GM19239 (cell line): ENCODE measurements at regions not wholly inside any gene's neighbourhood (a gene's known extent, or its start where the extent isn't known, plus 50 kb on each side); places are given as distances from the start of the nearest gene placed in this dataset.
"Not testable (repeated sequence)": the region's sequence is repeated elsewhere in the genome, so short reads cannot be mapped to it uniquely, and the experiment has no call there.

ENCODE experiments used
- DNase-seq: peaks from one replicate; pipeline ENCODE4 v3.0.0; 2011; ENCODE audit warnings: low spot score; ENCODE audit not compliant: insufficient read length
- FAIRE-seq: peaks from 2 replicates; lab custom pipeline; 2011; peaks lifted over from hg19 to GRCh38; lab: Jason Lieb, UNC

DNA sequence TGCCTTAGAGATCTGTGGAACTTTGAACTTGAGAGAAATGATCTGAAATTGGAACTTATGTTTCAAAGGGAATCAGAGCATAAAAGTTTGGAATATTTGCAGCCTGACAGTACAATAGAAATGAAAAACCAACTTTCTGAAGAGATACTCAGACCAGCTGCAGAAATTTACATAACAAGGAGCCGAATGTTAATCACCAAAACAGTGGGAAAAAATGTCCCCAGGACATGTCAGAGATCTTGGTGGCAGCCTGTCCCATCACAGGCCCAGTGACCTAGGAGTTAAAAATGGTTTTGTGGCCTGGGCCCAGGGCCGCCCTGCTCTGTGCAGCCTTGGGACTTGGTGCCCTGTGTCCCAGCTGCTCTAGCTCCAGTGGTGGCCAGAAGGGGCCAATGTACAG, 88.2 kb upstream of the ADORA2B start:
- not testable (repeated sequence) for DNase-seq, FAIRE-seq

DNA sequence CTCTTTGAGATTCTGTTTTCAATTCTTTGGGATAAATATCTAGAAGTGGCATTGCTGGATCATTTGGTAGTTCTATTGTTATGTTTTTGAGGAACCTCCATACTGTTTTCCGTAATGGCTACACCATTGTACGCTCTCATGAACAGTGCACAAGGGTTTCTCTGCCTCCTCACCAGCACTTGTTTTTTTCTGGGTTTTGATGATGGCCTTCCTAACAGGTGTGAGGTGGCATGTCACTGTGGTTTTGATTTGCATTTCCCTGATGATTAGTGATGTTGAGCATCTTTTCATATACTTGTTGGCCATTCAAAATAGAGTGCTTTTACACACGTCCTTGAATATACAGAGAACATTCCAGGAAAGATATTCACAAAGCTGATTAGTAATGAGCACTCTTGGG, 86.8 kb upstream of the ADORA2B start:
- not testable (repeated sequence) for FAIRE-seq

DNA sequence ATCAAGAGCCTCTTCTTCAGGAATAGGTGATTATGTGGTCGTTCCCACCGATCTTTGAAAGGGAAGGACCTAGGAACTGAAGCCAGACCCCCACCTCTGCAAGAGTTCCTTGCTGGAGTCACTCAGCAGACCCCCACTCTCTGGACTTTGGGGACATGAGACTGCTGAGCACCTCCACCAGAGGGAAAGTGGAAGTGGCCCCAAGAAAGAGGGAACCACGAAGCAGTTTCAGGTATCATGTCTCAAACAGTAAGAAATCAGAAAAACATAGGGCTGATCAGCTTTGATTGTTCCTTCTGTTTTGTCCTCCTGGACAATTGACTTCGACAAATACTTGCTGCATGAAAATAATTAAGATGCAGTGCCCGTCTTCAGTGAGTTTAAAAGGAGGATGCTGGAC, 84.2 kb upstream of the ADORA2B start:
- not testable (repeated sequence) for DNase-seq
- FAIRE-seq: peak; percentile 56

More for the DNA sequence above, 86.8 kb upstream of the ADORA2B start:
- not testable (repeated sequence) for DNase-seq

DNA sequence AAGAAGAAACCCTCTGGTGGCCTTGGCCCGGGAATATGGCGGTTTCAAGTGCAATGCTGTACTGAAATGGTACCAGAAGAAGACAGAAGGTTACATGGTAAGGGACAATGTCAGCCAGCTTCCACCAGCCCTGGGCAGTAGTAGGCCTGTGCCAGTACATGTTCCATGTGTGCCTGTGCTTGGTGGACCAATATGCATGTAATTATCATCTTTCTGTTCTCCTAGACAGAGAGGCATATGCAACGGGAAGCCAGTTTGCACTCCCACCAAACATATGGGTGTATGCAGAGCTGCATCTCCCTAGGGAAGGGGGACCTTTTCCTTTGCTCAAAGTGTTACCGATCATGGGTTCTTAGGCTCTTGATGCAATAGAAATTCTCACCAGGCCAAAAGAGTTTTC, 80.9 kb upstream of the ADORA2B start:
- FAIRE-seq, DNase-seq: not testable (repeated sequence)

DNA sequence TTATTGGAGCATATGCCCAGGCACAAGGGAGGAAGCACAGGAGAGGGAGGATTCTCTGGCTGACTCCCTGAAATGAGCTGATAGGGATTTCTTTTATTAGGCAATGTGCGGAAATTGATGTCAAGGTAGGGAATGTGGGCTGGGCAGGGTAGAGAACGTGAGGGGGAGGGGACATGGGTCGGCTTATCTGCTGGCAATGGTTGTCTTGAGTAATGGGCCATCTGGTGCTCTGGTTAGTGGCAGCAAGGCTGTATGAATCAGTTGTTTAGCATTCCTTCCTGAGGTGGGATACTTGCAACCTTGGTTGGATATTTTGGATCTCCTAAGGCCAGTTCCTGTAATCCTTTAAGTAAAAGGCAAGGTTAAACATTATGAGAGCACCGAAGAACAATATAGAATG, 80.5 kb upstream of the ADORA2B start:
- not testable (repeated sequence) for FAIRE-seq, DNase-seq

DNA sequence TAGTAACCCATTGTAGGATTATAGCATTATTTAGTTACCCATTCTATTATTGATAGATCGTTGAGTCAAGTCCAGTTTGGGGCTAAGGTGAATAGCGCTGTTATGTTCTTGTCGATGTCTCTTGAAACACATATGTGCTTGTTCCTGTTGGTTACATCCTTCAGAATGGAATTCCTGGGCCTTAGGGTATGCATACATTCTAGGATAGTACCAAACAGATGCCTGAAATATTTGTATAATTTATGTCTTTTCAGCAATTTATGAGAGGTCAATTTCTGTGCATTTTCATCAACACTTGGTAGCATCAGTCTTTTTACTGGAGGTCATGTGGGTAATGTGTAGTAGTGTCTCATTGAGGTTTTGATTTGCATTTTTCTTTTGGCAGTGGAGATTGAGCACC, 78.9 kb upstream of the ADORA2B start:
- not testable (repeated sequence) for FAIRE-seq, DNase-seq

DNA sequence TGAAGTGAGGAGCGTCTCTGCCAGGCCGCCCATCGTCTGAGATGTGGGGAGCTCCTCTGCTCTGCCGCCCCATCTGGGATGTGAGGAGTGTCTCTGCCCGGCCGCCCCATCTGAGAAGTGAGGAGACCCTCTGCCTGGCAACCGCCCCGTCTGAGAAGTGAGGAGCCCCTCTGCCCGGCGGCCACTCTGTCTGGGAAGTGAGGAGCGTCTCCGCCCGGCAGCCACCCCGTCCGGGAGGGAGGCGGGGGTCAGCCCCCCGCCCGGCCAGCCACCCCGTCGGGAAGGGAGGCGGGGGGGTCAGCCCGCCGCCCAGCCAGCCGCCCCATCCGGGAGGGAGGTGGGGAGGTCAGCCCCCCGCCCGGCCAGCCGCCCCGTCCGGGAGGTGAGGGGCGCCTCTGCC, 77.6 kb upstream of the ADORA2B start:
- DNase-seq, FAIRE-seq: not testable (repeated sequence)

DNA sequence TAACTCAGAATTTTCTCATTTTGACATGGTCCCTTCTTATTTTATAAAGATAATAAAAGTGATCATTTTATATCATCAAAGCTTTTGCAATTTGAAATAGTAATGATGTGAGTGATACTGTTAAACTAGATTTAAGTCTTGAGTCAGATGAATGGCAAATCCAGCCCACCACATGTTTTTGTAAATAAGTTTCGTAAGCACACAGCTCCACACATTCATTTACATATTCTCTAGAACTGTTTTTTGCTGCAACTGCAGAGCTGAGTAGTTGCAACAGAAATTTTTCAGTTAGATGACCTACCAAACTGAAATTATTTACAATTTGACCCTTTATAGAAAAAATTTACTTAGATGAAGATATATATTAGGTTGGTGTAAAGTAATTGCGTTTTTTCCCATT, 75.1 kb upstream of the ADORA2B start:
- FAIRE-seq: not testable (repeated sequence)

DNA sequence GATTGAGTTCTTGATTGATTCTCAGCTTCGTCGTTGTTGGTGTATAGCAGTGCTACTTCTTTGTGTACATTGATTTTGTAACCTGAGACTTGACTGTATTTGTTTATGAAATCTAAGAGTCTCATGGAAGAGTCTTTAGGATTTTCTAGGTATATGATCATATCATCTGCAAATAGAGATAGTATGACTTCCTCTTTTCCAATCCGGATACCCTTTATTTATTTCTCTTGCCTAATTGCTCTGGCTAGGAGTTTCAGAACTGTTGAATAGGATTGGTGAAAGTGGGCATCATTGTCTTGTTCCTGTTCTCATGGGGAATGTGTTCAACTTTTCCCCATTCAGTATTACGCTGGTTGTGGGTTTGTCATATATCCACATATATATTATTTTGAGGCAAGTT, 72.3 kb upstream of the ADORA2B start:
- not testable (repeated sequence) for FAIRE-seq, DNase-seq

More for the DNA sequence above, 75.1 kb upstream of the ADORA2B start:
- DNase-seq: not testable (repeated sequence)

DNA sequence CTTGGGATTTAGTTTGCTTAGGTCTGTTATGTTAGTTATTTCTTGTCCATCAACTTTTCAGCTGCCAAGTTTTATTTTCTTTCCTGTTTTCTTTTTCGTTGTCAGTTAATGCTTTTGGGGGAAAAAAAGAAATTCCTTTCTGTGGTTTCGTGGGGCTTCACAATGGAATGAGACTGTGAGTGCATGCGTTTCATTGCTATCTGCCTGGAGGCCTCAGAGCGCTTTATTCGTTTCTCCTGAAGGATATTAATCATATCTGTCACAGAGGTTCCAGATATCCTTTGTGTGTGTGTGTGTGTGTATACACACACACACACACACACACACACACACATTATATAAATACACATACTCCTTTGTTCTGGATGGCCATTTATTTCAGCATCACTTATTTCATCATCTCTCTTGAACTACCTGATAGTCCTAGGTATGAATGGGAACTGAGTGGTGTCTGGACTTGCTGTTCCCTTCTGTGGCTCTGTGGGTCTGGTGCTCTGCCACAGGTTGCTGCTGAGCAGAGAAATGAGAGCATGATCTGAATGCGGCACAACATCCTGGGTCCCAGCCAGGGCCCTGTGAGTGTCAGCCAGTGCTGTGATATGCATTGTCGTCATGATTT, 66.9 kb upstream of the ADORA2B start:
- FAIRE-seq, DNase-seq: not testable (repeated sequence)

DNA sequence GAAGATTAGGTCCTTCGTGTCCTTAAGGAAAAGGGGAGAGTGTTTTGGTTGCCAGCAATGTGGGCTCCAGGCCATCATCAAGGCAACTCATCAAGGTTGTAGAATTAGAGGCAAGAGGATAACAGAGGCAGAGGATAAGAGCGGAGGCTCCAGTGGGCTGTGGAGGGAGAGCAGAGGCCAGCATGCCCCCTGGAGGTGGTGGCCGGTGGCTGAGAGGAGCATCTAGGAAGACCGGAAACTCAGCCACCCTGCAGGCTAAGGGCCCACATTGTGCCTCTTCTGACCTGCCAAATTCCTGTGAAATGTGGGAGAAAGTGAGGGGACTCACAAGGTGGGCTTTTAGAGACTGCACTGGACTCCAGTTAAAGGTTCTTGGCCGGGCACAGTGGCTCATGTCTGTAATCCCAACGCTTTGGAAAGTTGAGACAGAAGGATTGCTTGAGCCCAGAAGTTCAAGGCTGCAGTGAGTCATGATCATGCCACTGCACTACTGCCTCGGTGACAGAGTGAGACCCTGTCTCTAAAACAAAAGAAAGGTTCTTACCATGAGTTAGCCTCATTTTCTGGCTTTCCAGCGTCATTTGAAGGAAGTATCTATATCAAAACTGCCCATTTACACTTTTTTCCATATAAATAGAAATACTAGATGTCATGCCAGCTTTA, 62.7 kb upstream of the ADORA2B start:
- FAIRE-seq (no peak), DNase-seq (no peak)

DNA sequence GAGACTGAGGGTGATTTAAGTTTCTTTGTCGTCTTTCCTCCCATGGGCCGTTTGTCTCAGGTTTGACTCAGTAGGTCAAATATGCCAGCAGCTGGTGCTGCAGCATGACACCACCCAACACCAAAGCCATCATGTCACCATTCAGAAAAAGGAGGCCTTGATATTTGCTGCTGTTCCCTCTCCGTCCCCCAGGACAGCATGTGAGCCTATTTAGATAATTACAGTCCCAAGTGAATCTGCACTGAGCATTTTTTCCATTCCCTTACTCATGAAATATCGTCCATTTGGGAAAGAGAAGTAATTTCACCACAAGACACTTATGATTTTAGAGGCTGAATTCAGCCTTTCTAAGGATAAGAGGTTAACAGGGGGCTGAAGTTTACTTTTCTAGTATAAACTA, 62.2 kb upstream of the ADORA2B start:
- FAIRE-seq (no peak), DNase-seq (no peak)

DNA sequence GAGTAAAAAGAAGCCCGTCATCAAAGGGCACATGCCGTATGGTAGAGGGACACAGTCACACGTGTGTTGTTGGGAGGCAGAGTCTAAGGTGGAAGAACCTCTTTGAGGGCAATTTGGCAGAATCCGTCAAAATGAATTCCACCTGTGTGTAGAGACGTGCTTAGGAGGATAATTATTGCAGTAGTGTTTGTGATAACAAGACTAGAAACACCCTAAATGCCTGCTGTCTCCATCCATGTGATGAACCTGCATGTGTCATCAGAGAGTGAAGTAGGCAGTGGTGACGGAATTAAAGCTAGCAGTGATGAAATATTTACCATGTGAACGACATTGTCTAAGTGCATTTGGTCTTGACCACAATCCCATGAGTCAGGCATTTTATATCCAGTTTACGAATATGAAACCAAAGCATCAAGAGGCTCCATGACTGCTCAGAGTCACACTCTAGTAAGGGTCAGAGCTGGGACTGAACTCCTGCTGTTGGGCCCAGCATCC, 61.3 kb upstream of the ADORA2B start:
- no peak for DNase-seq
- no peak for FAIRE-seq

DNA sequence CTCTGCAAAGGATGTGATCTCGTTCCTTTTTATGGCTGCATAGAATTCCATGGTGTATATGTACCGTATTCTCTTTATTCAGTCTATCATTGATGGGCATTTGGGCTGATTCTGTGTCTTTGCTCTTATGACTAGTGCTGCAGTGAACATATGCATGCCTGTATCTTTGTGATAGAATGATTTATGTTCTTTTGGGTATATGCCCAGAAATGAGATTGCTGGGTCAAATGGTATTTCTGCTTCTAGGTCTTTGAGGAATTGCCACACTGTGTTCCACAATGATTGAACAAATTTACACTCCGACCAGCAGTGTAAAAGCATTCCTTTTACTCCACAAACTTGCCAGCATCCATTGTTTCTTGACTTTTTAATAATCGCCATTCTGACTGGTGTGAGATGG, 60.2 kb upstream of the ADORA2B start:
- DNase-seq (no peak), FAIRE-seq (no peak)

DNA sequence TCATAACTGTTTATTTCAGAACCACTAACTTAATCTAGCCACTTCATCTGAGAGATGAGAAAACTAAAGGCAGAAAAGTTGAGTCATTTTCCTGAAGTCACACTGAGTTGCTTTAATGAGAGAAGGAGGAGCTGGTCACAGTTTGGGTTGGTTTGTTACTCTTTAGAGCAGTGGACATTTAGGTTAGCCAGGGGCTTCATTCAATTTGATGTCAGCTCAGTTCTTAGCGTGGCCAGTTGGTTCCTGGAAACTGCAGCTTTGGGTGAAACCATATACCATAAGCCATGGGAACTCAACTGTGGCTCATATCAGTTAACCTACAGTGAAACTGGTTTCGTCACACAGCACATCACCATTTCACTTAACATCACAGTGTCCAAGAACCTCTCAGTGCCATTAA, 59.2 kb upstream of the ADORA2B start:
- FAIRE-seq: no peak
- DNase-seq: no peak

DNA sequence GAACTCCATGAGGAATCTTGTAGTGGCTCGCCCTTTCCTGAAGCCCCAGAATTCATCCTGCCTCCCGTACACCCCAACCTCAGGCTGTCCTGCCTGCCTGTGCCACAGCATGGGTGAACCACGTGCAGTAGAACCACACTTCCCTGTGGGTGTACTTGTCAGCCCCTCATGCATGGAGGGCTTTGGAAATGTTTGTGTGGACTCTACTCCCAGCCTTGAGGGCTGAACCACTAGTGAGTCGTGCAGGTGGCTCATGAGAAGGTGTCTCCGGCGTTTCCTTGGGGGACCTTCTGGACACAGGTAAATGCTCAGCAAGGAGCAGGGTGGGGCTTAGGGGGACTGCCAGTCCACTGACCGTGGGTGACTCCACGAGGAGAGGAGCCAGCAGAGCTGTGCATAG, 58.7 kb upstream of the ADORA2B start:
- no peak for FAIRE-seq
- DNase-seq: no peak

DNA sequence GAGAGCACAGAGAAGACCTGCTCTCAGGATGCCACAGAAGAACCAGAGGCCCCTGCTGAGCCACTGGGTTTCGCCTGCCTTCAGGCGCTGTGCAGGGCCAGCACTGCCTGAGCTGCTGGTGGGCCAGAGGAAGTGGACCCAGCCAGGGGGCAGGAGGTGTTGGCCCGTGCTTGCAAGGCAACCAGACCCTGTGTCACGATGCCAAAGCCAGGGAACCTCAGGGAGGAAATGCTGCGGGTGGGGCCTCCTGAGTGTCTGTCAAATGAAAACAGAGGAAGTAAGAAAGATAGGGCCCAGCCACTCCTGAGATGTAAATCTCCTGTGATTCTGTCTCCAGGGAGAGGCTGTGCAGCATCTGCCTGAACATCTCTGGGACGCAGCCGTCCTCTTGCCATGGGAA, 58.1 kb upstream of the ADORA2B start:
- no peak for DNase-seq
- no peak for FAIRE-seq

DNA sequence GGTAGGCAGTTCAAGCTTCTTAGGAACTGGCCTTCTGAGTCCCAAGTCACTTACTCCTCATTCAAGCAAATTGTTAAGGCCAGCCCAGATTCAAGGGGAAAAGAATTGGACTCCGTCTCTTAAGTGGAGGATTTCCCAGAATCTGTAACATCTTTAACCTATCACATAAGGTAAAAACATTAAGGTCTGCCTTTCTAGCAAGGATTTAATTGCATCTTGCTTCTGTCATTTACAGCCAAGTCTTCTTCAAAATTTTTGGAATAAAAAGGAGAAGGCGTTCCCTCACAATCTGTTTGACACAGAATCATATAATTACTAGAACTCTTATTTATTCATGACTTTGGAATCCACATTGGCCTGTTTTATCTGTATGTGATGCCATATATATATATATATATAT, 56.5 kb upstream of the ADORA2B start:
- no peak for FAIRE-seq

DNA sequence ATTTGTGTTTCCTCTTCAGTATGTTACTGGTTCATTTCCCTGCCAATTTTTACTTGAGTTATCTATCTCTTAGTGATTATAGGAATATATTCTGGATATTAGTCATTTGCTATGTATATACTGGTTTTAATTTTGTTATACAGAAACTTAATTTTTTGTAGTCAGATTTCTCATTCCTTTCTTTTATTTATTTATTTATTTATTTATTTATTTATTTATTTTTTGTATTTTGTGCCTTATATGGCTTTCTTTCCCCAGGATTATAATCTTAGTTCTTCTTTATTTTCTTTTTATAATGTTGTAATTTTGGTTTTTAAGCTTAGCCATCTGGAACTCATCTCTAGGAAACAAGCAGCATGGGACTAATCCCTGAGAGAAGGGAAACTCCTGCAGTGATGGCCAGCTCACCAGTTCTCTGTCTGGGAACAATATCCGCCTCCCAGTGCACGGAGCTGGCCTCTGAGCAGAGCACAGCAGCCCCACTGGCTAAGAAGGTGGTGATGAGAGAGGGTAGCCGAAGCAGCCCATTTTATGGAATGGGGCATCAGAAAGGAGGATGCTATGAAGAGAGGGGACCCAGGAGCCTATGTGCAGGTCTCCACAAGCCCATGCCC, 54.5 kb upstream of the ADORA2B start:
- no peak for FAIRE-seq
- no peak for DNase-seq

More for the DNA sequence above, 56.5 kb upstream of the ADORA2B start:
- DNase-seq: no peak

DNA sequence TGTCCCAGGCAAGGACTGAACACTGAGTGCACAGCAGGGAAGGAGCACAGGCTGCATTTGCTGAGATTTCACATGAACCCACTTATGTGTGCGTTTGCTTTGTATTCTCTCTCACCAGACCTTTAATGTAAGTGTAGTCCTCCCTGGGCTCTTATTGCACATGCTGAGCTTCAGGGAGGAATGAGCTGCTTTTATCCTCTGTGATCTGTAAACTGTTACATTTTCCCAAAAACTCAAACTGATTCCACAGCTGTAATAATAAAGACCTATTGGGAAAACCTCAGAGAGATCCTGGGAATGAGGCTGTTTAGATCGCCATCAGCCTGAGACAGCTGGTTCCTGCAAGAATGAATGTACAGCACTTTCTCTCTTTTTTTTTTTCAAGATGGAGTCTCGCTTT, 53.6 kb upstream of the ADORA2B start:
- FAIRE-seq: no peak

DNA sequence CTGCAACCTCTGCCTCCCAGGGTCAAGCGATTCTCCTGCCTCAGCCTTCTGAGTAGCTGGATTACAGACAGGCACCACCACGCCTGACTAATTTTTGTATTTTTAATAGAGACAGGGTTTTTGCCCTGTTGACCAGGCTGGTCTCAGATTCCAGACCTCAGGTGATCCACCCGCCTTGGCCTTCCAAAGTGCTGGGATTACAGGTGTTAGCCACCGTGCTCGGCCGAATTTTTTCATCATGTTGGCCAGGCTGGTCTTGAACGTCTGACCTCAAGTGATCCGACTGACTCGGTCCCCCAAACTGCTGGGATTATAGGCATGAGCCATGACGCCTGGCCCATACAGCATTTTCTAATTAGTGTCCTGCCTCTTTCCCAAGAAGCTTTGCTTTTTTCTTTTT, 52.7 kb upstream of the ADORA2B start:
- no peak for FAIRE-seq
- DNase-seq: no peak

More for the DNA sequence above, 53.6 kb upstream of the ADORA2B start:
- no peak for DNase-seq
